VCaP (cell line): ENCODE measurements at regions not wholly inside any gene's neighbourhood (a gene's known extent, or its start where the extent isn't known, plus 50 kb on each side); places are given as distances from the start of the nearest gene placed in this dataset.
A peak's percentile ranks its signal among the peaks of the same experiment; 100 is the strongest.

Experiments
- H3K27ac ChIP-seq: fragments of 450-650 bp; 2 replicates; pipeline ENCODE4 v1.5.1; 2017
- TF ChIP-seq, protein P1 (sequence below): fragments of 450-650 bp; conservative IDR thresholded peaks from 2 replicates; pipeline ENCODE4 v1.5.1; 2017; ENCODE audit warnings: mild to moderate bottlenecking, moderate library complexity

GRCh38 chr3:72489901-72490300, 358.3 kb downstream of the SHQ1 start:
- H3K27ac ChIP-seq: no peak overlapping the region

DNA sequence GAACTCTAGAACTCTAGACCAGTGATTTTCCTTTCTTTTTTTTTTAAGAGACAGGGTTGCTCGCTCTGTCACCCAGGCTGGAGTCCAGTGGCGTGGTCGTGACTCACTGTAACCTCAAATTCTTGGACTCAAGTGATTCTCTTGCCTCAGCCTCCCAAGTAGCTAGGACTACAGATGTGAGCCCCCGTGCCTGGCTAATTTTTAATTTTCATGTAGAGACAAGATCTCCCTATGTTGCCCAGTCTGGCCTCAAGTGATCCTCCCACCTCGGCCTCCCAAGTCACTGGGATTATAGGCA, 359.6 kb downstream of the SHQ1 start:
- no peak overlapping the region for H3K27ac ChIP-seq
- TF ChIP-seq, protein P1, sequence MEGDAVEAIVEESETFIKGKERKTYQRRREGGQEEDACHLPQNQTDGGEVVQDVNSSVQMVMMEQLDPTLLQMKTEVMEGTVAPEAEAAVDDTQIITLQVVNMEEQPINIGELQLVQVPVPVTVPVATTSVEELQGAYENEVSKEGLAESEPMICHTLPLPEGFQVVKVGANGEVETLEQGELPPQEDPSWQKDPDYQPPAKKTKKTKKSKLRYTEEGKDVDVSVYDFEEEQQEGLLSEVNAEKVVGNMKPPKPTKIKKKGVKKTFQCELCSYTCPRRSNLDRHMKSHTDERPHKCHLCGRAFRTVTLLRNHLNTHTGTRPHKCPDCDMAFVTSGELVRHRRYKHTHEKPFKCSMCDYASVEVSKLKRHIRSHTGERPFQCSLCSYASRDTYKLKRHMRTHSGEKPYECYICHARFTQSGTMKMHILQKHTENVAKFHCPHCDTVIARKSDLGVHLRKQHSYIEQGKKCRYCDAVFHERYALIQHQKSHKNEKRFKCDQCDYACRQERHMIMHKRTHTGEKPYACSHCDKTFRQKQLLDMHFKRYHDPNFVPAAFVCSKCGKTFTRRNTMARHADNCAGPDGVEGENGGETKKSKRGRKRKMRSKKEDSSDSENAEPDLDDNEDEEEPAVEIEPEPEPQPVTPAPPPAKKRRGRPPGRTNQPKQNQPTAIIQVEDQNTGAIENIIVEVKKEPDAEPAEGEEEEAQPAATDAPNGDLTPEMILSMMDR: no peak

More at GRCh38 chr3:72489901-72490300, 358.3 kb downstream of the SHQ1 start:
- TF ChIP-seq, protein P1: no peak

GRCh38 chr3:72487946-72488737, 360.1 kb downstream of the SHQ1 start:
- no peak overlapping the region for H3K27ac ChIP-seq
- TF ChIP-seq, protein P1: no peak

DNA sequence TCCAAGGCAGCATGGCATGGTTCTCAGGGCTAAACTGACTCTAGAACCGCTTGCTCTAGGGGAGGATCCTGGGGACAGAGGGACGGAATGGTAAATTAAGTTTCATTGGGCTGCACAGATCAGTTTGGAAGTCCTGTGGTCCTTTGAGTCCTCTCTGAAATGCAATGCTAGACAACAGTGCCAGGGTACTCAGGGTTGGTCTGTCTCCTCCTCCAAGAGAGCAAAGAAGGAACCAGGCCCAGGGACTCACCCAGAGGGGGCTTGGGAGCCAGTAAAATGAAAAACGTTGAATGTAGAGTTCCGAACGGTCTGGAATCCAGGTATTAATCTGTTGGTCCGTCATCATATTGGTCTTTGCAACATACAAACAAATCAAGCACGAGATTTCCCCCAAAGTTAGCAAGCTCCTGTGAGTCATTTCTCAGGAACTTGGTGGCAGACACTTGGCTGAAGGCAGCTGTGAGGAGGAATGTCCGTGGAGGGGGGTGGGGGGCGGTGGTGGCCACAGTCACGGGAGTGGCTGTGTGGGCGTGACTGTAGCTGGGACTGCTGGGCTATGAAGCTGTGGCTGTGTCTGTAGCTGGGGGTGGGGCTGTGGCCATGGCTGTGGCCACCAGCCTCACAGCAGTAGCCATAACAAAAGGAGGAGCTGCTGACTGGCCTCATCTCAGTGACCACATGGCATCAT, 361.0 kb downstream of the SHQ1 start:
- TF ChIP-seq, protein P1: no peak
- H3K27ac ChIP-seq: no peak overlapping the region

- no peak overlapping the region for H3K27ac ChIP-seq
- TF ChIP-seq, protein P1: no peak
Measured at GRCh38 chr3:72485641-72486040, 362.6 kb downstream of the SHQ1 start.

GRCh38 chr3:72483554-72484104, 364.6 kb downstream of the SHQ1 start:
- H3K27ac ChIP-seq: peak overlapping the region; percentile 75
- TF ChIP-seq, protein P1: no peak

GRCh38 chr3:72482589-72483321, 365.5 kb downstream of the SHQ1 start:
- TF ChIP-seq, protein P1: no peak
- H3K27ac ChIP-seq: peak overlapping the region; percentile 75
